Caco-2 (cell line): ENCODE measurements at regions not wholly inside any gene's neighbourhood (a gene's known extent, or its start where the extent isn't known, plus 50 kb on each side); places are given as distances from the start of the nearest gene placed in this dataset.

Experiments used
- BruUV-seq: library from RNA; stranded (reverse); fragments of 400-500 nt; replicated peaks from 2 replicates; lab custom pipeline; 2021; lab: Mats Ljungman, UMichigan
- CTCF ChIA-PET: fragments of 300-600 bp; sonication (Branson Sonifier 250); formaldehyde crosslinking; loops from one replicate; lab custom pipeline; 2022; ENCODE audit warnings: antibody characterized with exemption; lab: Charles Lee
- POLR2A ChIA-PET: fragments of 300-600 bp; sonication (Branson Sonifier 250); formaldehyde crosslinking; loops from one replicate; lab custom pipeline; 2022; ENCODE audit warnings: antibody characterized with exemption; lab: Charles Lee
- DNase-seq, 2 experiments: peaks; one replicate each; pipeline versions ENCODE4 v3.0.0 to v3.0.0-alpha.2; 2020 to 2022
- H3K27me3 ChIP-seq: replicated peaks from 2 replicates; pipeline ENCODE4 v1.6.0; 2011; ENCODE audit warnings: low read length; ENCODE audit not compliant: control insufficient read depth, insufficient read depth
- H3K36me3 ChIP-seq: 2 replicates; pipeline ENCODE4 v1.5.1; 2011; ENCODE audit warnings: low read length; ENCODE audit not compliant: control insufficient read depth, insufficient read depth
- H3K4me1 ChIP-seq: fragments of 250-450 bp; sonication (Bioruptor Pico); 2 replicates; pipeline ENCODE4 v1.5.1; 2020; ENCODE audit warnings: mild to moderate bottlenecking
- H3K4me3 ChIP-seq: 2 replicates; pipeline ENCODE4 v1.5.1; 2011; ENCODE audit warnings: low read depth, mild to moderate bottlenecking, control low read depth, low read length
- H3K9me3 ChIP-seq: fragments of 250-450 bp; sonication (Bioruptor Pico); 2 replicates; pipeline ENCODE4 v1.5.1; 2020; ENCODE audit warnings: mild to moderate bottlenecking, moderate library complexity
- H3K27ac Mint-ChIP-seq: one replicate; pipeline ENCODE4 v1.8.0; 2022; ENCODE audit warnings: mixed read lengths; ENCODE audit not compliant: unreplicated experiment
- H3K27me3 Mint-ChIP-seq: one replicate; pipeline ENCODE4 v1.8.0; 2022; ENCODE audit warnings: mixed read lengths; ENCODE audit not compliant: insufficient read depth, unreplicated experiment
- H3K36me3 Mint-ChIP-seq: one replicate; pipeline ENCODE4 v1.8.0; 2022; ENCODE audit warnings: mild to moderate bottlenecking, mixed read lengths; ENCODE audit not compliant: insufficient read depth, unreplicated experiment
- H3K4me1 Mint-ChIP-seq: one replicate; pipeline ENCODE4 v1.8.0; 2022; ENCODE audit warnings: low read depth, mixed read lengths; ENCODE audit not compliant: unreplicated experiment
- H3K4me3 Mint-ChIP-seq: one replicate; pipeline ENCODE4 v1.8.0; 2022; ENCODE audit warnings: mild to moderate bottlenecking, moderate library complexity, mixed read lengths; ENCODE audit not compliant: unreplicated experiment
- H3K9me3 Mint-ChIP-seq: one replicate; pipeline ENCODE4 v1.8.0; 2022; ENCODE audit warnings: mixed read lengths; ENCODE audit not compliant: unreplicated experiment
- intact Hi-C: fragments of 100-400 bp; cut with micrococcal nuclease; formaldehyde crosslinking; loops from one replicate; pipeline ENCODE4 v1.10.0; 2022; ENCODE audit not compliant: unreplicated experiment
- TF ChIP-seq, protein P1 (sequence below), 2 experiments: fragments of 200-600 bp in 1 of 2; IDR thresholded peaks; 1 replicate in 1 of 2; 2 replicates in 1 of 2; pipeline versions ENCODE4 v1.5.1 to v1.8.0; 2011 to 2022; ENCODE audit warnings: antibody characterized with exemption in 1 of 2, control low read depth in 1 of 2, inconsistent platforms in 1 of 2, low read depth in 1 of 2, low read length in 1 of 2, mild to moderate bottlenecking in 1 of 2, moderate library complexity in 1 of 2; ENCODE audit not compliant: insufficient read depth in 1 of 2, severe bottlenecking in 1 of 2, unreplicated experiment in 1 of 2

DNA sequence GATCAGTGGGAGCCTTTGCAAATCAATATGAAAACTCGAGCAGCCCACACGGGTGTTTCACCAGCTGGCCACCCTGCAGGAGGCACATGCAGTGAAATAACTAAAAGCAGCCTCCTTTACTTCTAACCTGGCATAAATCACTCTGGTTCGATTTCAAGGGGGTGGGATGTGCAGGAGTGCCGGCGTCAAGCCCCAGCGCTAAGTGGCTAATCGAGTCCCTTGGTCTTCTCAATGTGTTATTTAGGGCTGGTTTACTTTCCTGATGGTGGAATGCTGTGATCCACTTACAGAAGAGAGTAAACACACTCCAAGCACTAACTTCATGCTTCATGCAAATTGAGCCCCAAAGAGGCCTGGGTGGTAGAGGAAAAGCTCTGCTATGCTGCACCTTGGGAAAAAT is 109.4 kb downstream of the TMEM174 start:
- ChIA-PET CTCF (no interaction called here), POLR2A (no interaction called here)
- Mint-ChIP-seq H3K27me3 (no peaks in the 10 kb centered on the region), H3K4me1 (no peaks in the 10 kb centered on the region), H3K27ac (no peak overlapping the region), H3K4me3 (no peak overlapping the region), H3K36me3 (no peaks in the 10 kb centered on the region), H3K9me3 (no peaks in the 10 kb centered on the region)
- no peak overlapping the region for H3K4me3 ChIP-seq
- no peak for DNase-seq
- intact Hi-C loops = no loop called here
- no peaks in the 10 kb centered on the region for H3K27me3 ChIP-seq
- no TSS peak for BruUV-seq
- no peaks in the 10 kb centered on the region for H3K36me3 ChIP-seq
- H3K4me1 ChIP-seq = no peaks in the 10 kb centered on the region
- no peaks in the 10 kb centered on the region for H3K9me3 ChIP-seq
- TF ChIP-seq, protein P1, sequence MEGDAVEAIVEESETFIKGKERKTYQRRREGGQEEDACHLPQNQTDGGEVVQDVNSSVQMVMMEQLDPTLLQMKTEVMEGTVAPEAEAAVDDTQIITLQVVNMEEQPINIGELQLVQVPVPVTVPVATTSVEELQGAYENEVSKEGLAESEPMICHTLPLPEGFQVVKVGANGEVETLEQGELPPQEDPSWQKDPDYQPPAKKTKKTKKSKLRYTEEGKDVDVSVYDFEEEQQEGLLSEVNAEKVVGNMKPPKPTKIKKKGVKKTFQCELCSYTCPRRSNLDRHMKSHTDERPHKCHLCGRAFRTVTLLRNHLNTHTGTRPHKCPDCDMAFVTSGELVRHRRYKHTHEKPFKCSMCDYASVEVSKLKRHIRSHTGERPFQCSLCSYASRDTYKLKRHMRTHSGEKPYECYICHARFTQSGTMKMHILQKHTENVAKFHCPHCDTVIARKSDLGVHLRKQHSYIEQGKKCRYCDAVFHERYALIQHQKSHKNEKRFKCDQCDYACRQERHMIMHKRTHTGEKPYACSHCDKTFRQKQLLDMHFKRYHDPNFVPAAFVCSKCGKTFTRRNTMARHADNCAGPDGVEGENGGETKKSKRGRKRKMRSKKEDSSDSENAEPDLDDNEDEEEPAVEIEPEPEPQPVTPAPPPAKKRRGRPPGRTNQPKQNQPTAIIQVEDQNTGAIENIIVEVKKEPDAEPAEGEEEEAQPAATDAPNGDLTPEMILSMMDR (IDR thresholded peaks at IDR 0.05; ENCODE audit: insufficient read depth in 1 of 2, low read depth in 1 of 2, low read length in 1 of 2, severe bottlenecking in 1 of 2, unreplicated experiment in 1 of 2) = no peak

DNA sequence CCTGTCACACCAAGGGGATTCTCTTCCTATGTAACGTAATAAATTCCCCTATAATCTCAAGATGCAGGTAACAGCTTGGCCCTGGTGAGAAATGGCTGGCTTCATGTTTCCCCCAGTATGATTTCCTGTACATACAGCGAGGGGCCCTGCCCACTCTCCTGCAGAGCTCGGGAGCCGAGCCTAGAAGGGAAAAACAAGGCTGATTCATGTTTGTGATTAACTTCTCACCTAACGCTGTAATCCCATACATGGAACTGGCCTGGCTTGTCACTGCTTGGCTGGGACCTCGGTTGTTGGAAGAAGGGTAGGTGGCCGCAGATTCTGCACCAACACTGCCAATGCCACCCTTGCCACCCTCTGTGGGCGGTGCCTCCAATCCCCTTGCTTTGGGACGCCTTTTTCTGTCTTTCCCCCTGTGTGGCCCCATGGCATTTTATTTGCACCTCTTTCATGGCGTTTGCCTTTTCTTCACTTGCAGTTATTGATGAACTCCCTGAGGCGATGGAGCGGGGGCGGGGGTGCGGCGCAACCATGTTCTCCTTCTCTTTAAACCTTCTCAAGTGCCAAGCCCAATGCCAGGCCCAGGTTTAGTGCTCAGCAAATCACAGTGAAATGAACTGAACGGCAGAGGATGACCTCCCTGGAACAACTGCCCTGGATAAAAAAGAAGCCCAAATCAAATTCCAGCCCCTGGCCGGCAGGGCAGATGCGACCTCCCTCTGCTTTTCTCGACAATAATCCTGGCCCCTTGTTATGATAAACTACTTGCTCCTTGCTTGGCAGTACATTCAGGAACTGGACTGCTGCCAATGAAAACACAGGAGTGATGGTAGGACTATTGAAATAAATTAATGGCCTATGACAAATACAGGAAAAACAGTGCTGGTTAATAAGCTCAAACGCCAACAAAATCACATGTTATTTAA is 108.1 kb downstream of the TMEM174 start:
- H3K9me3 Mint-ChIP-seq = no peaks in the 10 kb centered on the region
- H3K27me3 ChIP-seq = no peaks in the 10 kb centered on the region
- no peaks in the 10 kb centered on the region for H3K27me3 Mint-ChIP-seq
- H3K4me3 ChIP-seq = no peak overlapping the region
- no TSS peak for BruUV-seq
- peaks cover 7% of the 10 kb centered on the region for H3K4me1 Mint-ChIP-seq
- POLR2A ChIA-PET = no interaction called here
- CTCF ChIA-PET = no interaction called here
- no peak overlapping the region for H3K27ac Mint-ChIP-seq
- intact Hi-C loops = no loop called here
- H3K4me3 Mint-ChIP-seq = no peak overlapping the region
- H3K9me3 ChIP-seq = no peaks in the 10 kb centered on the region
- H3K4me1 ChIP-seq = no peaks in the 10 kb centered on the region
- TF ChIP-seq, protein P1 (IDR thresholded peaks at IDR 0.05; ENCODE audit: insufficient read depth in 1 of 2, low read depth in 1 of 2, low read length in 1 of 2, severe bottlenecking in 1 of 2, unreplicated experiment in 1 of 2) = no peak
- no peaks in the 10 kb centered on the region for H3K36me3 ChIP-seq
- no peaks in the 10 kb centered on the region for H3K36me3 Mint-ChIP-seq
- no peak for DNase-seq

DNA sequence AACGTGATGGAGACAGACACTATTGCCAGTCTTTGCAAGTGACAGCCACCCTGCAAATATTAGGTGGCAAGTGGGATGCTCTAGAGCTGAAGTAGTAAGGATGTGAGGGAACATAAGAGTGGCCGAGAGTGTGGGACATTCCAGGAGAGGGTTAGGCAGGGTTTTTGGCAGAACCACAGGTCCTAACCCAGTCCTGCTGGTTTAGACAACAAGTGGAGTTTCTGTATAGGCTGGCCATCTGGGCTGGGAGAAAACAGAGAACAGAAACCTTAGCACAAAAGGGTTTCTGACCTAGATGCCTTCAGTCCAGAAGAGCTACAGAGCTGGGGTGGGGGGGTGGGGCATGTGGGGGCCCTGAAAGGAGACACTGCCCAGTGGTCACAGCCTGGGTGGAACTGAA is 107.4 kb downstream of the TMEM174 start:
- TF ChIP-seq, protein P1 (IDR thresholded peaks at IDR 0.05; ENCODE audit: insufficient read depth in 1 of 2, low read depth in 1 of 2, low read length in 1 of 2, severe bottlenecking in 1 of 2, unreplicated experiment in 1 of 2) = no peak
- DNase-seq = no peak
- Mint-ChIP-seq H3K36me3 (no peaks in the 10 kb centered on the region), H3K4me1 (peaks cover 7% of the 10 kb centered on the region), H3K4me3 (no peak overlapping the region), H3K27ac (no peak overlapping the region), H3K27me3 (no peaks in the 10 kb centered on the region), H3K9me3 (no peaks in the 10 kb centered on the region)
- Histone ChIP-seq H3K4me1 (no peaks in the 10 kb centered on the region), H3K9me3 (no peaks in the 10 kb centered on the region), H3K4me3 (no peak overlapping the region), H3K36me3 (no peaks in the 10 kb centered on the region), H3K27me3 (no peaks in the 10 kb centered on the region)
- BruUV-seq = no TSS peak
- POLR2A ChIA-PET = no interaction called here
- CTCF ChIA-PET = no interaction called here
- intact Hi-C loops = no loop called here
